ENCODE measurements at regions not wholly inside any gene's neighbourhood (a gene's known extent, or its start where the extent isn't known, plus 50 kb on each side); places are given as distances from the start of the nearest gene placed in this dataset.

- Histone ChIP-seq H3K4me3 (ENCODE audit: low read depth, low read length) (no peak overlapping the region), H3K36me3 (ENCODE audit: control insufficient read depth in 2 of 2, insufficient read depth in 1 of 2, low read length in 2 of 2) (no peaks in the 10 kb centered on the region), H3K27ac (ENCODE audit: extremely low read depth, low read depth, low read length) (no peak overlapping the region), H3K9me3 (ENCODE audit: control insufficient read depth, insufficient read depth, low read depth, low read length) (no peaks in the 10 kb centered on the region), H3K4me1 (ENCODE audit: control insufficient read depth, insufficient read depth, low read length) (no peaks in the 10 kb centered on the region)
- CTCF ChIA-PET = no interaction called here
- POLR2A ChIA-PET = no interaction called here
- TF ChIP-seq ZNF433 (tag by site-specific recombination; IDR thresholded peaks at IDR 0.05; ENCODE audit: low read depth) (no peak), ZNF157 (tag by site-specific recombination; IDR thresholded peaks at IDR 0.05) (no peak), ZNF548 (tag by site-specific recombination; IDR thresholded peaks at IDR 0.05) (no peak), ZNF211 (tag by site-specific recombination; IDR thresholded peaks at IDR 0.05; ENCODE audit: low read depth) (no peak), ZNF169 (tag by site-specific recombination; IDR thresholded peaks at IDR 0.05) (no peak), ZNF112 (tag by site-specific recombination; IDR thresholded peaks at IDR 0.05) (no peak), ZNF501 (tag by site-specific recombination; IDR thresholded peaks at IDR 0.05) (no peak), ZNF791 (tag by site-specific recombination; IDR thresholded peaks at IDR 0.05) (no peak)
Observed at GRCh38 chr7:94245500-94245899, 149.2 kb upstream of the COL1A2 start.

DNA sequence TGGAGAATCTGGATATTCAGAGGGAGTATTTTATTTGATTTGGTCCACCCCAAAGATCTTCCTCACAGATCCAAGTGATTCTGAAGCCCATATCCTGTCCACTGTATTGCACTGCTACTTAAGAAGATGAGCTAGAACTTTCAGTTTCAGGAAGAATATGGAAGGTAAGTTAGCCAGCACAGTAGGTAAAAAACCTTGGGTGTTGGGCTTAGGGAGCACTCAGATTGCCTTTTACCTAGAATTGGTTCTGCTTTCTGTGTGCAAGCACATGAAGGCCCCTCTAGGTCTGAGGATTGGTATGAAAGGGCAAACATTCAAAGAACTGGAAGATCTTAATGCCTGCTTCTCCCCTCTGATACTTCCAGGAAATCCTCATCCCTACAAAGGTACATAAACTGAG lies 146.7 kb upstream of the COL1A2 start:
- Histone ChIP-seq H3K27ac (ENCODE audit: extremely low read depth, low read depth, low read length) (no peak overlapping the region), H3K9me3 (ENCODE audit: control insufficient read depth, insufficient read depth, low read depth, low read length) (no peaks in the 10 kb centered on the region), H3K4me1 (ENCODE audit: control insufficient read depth, insufficient read depth, low read length) (peaks cover 5% of the 10 kb centered on the region; the same call in 1 of the 2 replicates), H3K36me3 (ENCODE audit: control insufficient read depth in 2 of 2, insufficient read depth in 1 of 2, low read length in 2 of 2) (no peaks in the 10 kb centered on the region), H3K4me3 (ENCODE audit: low read depth, low read length) (no peak overlapping the region)
- ChIA-PET POLR2A (no interaction called here), CTCF (interaction anchor here (0.6 kb wide), 1 partner anchor 41 kb away, joined by 3 read pairs; no protein-coding TSS in a partner anchor)
- TF ChIP-seq ZNF624 (tag by site-specific recombination; IDR thresholded peaks at IDR 0.05) = no peak
- no peak for TF ChIP-seq ZNF292 (tag by site-specific recombination; IDR thresholded peaks at IDR 0.05; ENCODE audit: borderline replicate concordance, low read depth)
- TF ChIP-seq ZNF660 (tag by site-specific recombination; IDR thresholded peaks at IDR 0.05) = no peak
- TF ChIP-seq WT1 (tag by site-specific recombination; IDR thresholded peaks at IDR 0.05) = no peak
- no peak for TF ChIP-seq ZBTB44 (tag by site-specific recombination; IDR thresholded peaks at IDR 0.05)
- no peak for TF ChIP-seq ZNF555 (tag by site-specific recombination; conservative IDR thresholded peaks at IDR 0.05)
- no peak for TF ChIP-seq PRDM2 (tag by site-specific recombination; IDR thresholded peaks at IDR 0.05; ENCODE audit: borderline replicate concordance)
- TF ChIP-seq, protein P1, sequence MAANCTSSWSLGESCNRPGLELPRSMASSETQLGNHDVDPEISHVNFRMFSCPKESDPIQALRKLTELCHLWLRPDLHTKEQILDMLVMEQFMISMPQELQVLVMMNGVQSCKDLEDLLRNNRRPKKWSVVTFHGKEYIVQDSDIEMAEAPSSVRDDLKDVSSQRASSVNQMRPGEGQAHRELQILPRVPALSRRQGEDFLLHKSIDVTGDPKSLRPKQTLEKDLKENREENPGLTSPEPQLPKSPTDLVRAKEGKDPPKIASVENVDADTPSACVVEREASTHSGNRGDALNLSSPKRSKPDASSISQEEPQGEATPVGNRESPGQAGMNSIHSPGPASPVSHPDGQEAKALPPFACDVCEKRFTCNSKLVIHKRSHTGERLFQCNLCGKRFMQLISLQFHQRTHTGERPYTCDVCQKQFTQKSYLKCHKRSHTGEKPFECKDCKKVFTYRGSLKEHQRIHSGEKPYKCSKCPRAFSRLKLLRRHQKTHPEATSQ (tag by site-specific recombination; IDR thresholded peaks at IDR 0.05) = no peak
- no peak for TF ChIP-seq ZNF239 (tag by site-specific recombination; IDR thresholded peaks at IDR 0.05)
- TF ChIP-seq, protein P2, sequence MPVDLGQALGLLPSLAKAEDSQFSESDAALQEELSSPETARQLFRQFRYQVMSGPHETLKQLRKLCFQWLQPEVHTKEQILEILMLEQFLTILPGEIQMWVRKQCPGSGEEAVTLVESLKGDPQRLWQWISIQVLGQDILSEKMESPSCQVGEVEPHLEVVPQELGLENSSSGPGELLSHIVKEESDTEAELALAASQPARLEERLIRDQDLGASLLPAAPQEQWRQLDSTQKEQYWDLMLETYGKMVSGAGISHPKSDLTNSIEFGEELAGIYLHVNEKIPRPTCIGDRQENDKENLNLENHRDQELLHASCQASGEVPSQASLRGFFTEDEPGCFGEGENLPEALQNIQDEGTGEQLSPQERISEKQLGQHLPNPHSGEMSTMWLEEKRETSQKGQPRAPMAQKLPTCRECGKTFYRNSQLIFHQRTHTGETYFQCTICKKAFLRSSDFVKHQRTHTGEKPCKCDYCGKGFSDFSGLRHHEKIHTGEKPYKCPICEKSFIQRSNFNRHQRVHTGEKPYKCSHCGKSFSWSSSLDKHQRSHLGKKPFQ (tag by site-specific recombination; IDR thresholded peaks at IDR 0.05) = no peak
- TF ChIP-seq KLF8 (tag by site-specific recombination; IDR thresholded peaks at IDR 0.05) = no peak
- no peak for TF ChIP-seq ZNF221 (tag by site-specific recombination; IDR thresholded peaks at IDR 0.05; ENCODE audit: borderline replicate concordance)
